Body of pancreas (tissue), 4 donors: ENCODE measurements at regions not wholly inside any gene's neighbourhood (a gene's known extent, or its start where the extent isn't known, plus 50 kb on each side); places are given as distances from the start of the nearest gene placed in this dataset.

Experiments used
- POLR2A ChIP-seq, 3 donors: fragments of 450-650 bp; IDR thresholded peaks; one replicate each; pipeline ENCODE4 v1.6.1; 2016; ENCODE audit warnings: antibody characterized with exemption in 3 of 3, mild to moderate bottlenecking in 2 of 3
- TF ChIP-seq, protein P1 (sequence below), 7 experiments: fragments of 450-650 bp in 4 of 7; fragments of 200-600 bp in 3 of 7; sonication (generic) in 3 of 7; IDR thresholded peaks; one replicate each; pipeline ENCODE4 v1.5.1; 2016 to 2019; ENCODE audit warnings: antibody characterized with exemption in 7 of 7

DNA sequence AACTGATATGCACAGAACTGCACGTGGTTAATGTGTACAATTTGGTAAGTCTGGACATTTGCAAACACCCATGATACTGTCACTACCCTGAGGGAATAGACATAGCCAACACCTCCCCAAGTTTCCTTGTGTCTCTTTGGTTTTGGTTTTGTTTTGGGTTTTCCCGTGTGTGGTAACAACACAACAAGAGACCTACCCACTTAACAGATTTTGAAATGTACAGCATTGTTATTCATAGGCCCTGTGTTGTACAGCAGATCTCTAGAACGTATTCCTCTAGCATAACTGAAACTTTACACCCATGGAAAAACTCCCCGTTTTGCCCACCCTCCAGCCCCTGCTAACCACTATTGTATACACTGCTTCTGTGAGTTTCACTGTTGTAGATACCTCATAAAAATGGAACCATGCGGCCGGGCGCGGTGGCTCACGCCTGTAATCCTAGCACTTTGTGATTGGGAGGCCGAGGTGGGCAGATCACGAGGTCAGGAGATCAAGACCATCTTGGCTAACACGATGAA, 76.3 kb upstream of the TBC1D3K start:
- TF ChIP-seq, protein P1, sequence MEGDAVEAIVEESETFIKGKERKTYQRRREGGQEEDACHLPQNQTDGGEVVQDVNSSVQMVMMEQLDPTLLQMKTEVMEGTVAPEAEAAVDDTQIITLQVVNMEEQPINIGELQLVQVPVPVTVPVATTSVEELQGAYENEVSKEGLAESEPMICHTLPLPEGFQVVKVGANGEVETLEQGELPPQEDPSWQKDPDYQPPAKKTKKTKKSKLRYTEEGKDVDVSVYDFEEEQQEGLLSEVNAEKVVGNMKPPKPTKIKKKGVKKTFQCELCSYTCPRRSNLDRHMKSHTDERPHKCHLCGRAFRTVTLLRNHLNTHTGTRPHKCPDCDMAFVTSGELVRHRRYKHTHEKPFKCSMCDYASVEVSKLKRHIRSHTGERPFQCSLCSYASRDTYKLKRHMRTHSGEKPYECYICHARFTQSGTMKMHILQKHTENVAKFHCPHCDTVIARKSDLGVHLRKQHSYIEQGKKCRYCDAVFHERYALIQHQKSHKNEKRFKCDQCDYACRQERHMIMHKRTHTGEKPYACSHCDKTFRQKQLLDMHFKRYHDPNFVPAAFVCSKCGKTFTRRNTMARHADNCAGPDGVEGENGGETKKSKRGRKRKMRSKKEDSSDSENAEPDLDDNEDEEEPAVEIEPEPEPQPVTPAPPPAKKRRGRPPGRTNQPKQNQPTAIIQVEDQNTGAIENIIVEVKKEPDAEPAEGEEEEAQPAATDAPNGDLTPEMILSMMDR (IDR thresholded peaks at IDR 0.05): no peak
- no peak for TF ChIP-seq POLR2A (IDR thresholded peaks at IDR 0.05)
